GM23248 (cell line): ENCODE measurements at regions not wholly inside any gene's neighbourhood (a gene's known extent, or its start where the extent isn't known, plus 50 kb on each side); places are given as distances from the start of the nearest gene placed in this dataset.

Experiments used
- EZH2 ChIP-seq: fragments of 200-600 bp; sonication (generic); IDR thresholded peaks from 2 replicates; pipeline ENCODE4 v1.6.1; 2018; ENCODE audit warnings: antibody characterized with exemption, mild to moderate bottlenecking; ENCODE audit not compliant: insufficient read depth, poor library complexity, severe bottlenecking
- EZH2phosphoT487 ChIP-seq: fragments of 200-600 bp; sonication (generic); IDR thresholded peaks from 2 replicates; pipeline ENCODE4 v1.6.1; 2018; ENCODE audit warnings: antibody characterized with exemption, moderate library complexity, mild to moderate bottlenecking, low read depth; ENCODE audit not compliant: insufficient read depth

- no peak for TF ChIP-seq EZH2
- no peak for TF ChIP-seq EZH2phosphoT487
These were observed 119.5 kb downstream of the SOX9 start for GRCh38 chr17:72240333-72240732.
